ENCODE measurements at regions not wholly inside any gene's neighbourhood (a gene's known extent, or its start where the extent isn't known, plus 50 kb on each side); places are given as distances from the start of the nearest gene placed in this dataset.

- Mint-ChIP-seq H3K27me3 (no peaks in the 10 kb centered on the region), H3K4me1 (ENCODE audit: low read depth) (no peaks in the 10 kb centered on the region), H3K9me3 (ENCODE audit: low read depth) (no peaks in the 10 kb centered on the region), H3K36me3 (ENCODE audit: insufficient read depth) (no peaks in the 10 kb centered on the region), H3K4me3 (ENCODE audit: low read depth) (no peak overlapping the region), H3K27ac (no peak overlapping the region)
- no peak for TF ChIP-seq CTCF (IDR thresholded peaks at IDR 0.05; ENCODE audit: unreplicated experiment)
- DNase-seq (ENCODE audit: low spot score, unreplicated experiment) = no peak
Observed at GRCh38 chr2:220466251-220466691, 838.8 kb downstream of the SLC4A3 start.

GRCh38 chr2:220469201-220469600 lies 841.8 kb downstream of the SLC4A3 start:
- no peak for DNase-seq (ENCODE audit: low spot score, unreplicated experiment)
- no peaks in the 10 kb centered on the region for H3K4me1 Mint-ChIP-seq (ENCODE audit: low read depth)
- no peak overlapping the region for H3K27ac Mint-ChIP-seq
- H3K27me3 Mint-ChIP-seq = no peaks in the 10 kb centered on the region
- H3K4me3 Mint-ChIP-seq (ENCODE audit: low read depth) = no peak overlapping the region
- no peak for TF ChIP-seq CTCF (IDR thresholded peaks at IDR 0.05; ENCODE audit: unreplicated experiment)
- no peaks in the 10 kb centered on the region for H3K36me3 Mint-ChIP-seq (ENCODE audit: insufficient read depth)
- no peaks in the 10 kb centered on the region for H3K9me3 Mint-ChIP-seq (ENCODE audit: low read depth)

GRCh38 chr2:220473611-220474010 lies 846.2 kb downstream of the SLC4A3 start:
- Mint-ChIP-seq H3K27me3 (no peaks in the 10 kb centered on the region), H3K36me3 (ENCODE audit: insufficient read depth) (no peaks in the 10 kb centered on the region), H3K4me1 (ENCODE audit: low read depth) (no peaks in the 10 kb centered on the region), H3K4me3 (ENCODE audit: low read depth) (no peak overlapping the region), H3K9me3 (ENCODE audit: low read depth) (no peaks in the 10 kb centered on the region), H3K27ac (no peak overlapping the region)
- TF ChIP-seq CTCF (IDR thresholded peaks at IDR 0.05; ENCODE audit: unreplicated experiment) = no peak
- no peak for DNase-seq (ENCODE audit: low spot score, unreplicated experiment)

DNA sequence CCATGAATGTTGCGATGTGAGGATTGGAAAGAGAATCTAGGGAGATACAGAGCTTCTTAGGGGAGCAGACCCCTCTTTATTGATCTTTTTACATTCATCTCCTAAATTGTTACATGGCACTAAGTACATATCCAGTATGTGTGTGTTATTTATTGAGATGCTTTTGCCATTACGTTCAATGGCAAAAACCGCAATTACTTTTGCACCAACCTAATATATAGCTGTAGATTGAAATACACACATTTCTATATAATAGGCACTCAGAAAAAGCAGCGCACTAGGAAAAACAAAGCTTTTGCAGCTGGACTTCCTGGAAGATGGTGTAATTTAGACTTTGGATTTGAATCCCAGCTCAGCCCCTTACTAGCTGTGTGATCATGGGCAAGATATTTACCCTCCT lies 849.4 kb downstream of the SLC4A3 start:
- H3K9me3 Mint-ChIP-seq (ENCODE audit: low read depth) = no peaks in the 10 kb centered on the region
- H3K4me3 Mint-ChIP-seq (ENCODE audit: low read depth) = no peak overlapping the region
- peaks cover 4% of the 10 kb centered on the region for H3K4me1 Mint-ChIP-seq (ENCODE audit: low read depth)
- H3K27me3 Mint-ChIP-seq = no peaks in the 10 kb centered on the region
- H3K27ac Mint-ChIP-seq = no peak overlapping the region
- no peak for TF ChIP-seq CTCF (IDR thresholded peaks at IDR 0.05; ENCODE audit: unreplicated experiment)
- no peaks in the 10 kb centered on the region for H3K36me3 Mint-ChIP-seq (ENCODE audit: insufficient read depth)
- DNase-seq (ENCODE audit: low spot score, unreplicated experiment) = no peak

DNA sequence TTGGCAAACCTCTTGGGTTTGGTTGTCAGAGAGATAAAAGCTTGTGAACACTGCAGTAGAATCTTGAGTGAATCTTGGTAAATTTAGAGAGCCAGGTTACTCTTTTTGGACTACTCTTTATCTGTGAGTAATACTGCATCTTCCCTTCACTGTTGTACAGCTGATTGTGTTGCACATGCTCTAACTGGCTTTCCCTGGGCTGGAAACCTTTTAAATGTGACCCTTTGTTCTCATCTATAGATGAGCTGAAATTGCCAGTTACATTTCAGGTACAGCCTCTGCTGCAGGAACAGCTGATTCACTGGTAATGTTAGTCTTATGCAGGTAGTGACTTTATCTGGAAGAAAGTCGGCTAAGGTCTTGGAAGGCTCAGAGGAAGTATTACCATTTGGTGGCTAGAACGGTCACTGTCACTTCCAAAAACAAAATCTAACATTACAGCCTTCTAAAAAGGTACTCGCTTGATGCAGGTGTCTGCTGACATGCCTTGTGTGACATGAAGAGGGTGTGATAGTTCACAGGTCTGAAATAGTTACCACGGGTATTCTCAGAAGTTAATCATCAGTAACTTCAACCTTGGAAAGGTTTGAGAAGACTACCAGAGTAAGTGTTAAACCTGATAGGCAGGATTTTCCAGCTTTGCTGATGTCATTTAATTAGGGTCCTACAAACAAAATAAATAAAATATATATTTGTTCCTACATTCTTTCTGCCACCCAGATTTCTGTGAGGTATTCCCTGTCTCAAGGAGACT lies 851.1 kb downstream of the SLC4A3 start:
- no peak for DNase-seq (ENCODE audit: low spot score, unreplicated experiment)
- Mint-ChIP-seq H3K9me3 (ENCODE audit: low read depth) (no peaks in the 10 kb centered on the region), H3K27ac (no peak overlapping the region), H3K27me3 (no peaks in the 10 kb centered on the region), H3K4me1 (ENCODE audit: low read depth) (peaks cover 4% of the 10 kb centered on the region), H3K36me3 (ENCODE audit: insufficient read depth) (no peaks in the 10 kb centered on the region), H3K4me3 (ENCODE audit: low read depth) (no peak overlapping the region)
- TF ChIP-seq CTCF (IDR thresholded peaks at IDR 0.05; ENCODE audit: unreplicated experiment) = no peak
